PC-9 (cell line): ENCODE measurements at regions not wholly inside any gene's neighbourhood (a gene's known extent, or its start where the extent isn't known, plus 50 kb on each side); places are given as distances from the start of the nearest gene placed in this dataset.

Experiments
- BruUV-seq: library from RNA; stranded (reverse); fragments of 400-500 nt; replicated peaks from 2 replicates; lab custom pipeline; 2021; lab: Mats Ljungman, UMichigan
- CTCF ChIA-PET: fragments of 300-600 bp; sonication (Branson Sonifier 250); formaldehyde crosslinking; loops from one replicate; lab custom pipeline; 2022; ENCODE audit warnings: antibody characterized with exemption; lab: Charles Lee
- POLR2A ChIA-PET: fragments of 300-600 bp; sonication (Branson Sonifier 250); formaldehyde crosslinking; loops from one replicate; lab custom pipeline; 2022; ENCODE audit warnings: antibody characterized with exemption; ENCODE audit not compliant: unreplicated experiment; lab: Charles Lee
- DNase-seq, 2 experiments: peaks; one replicate each; pipeline versions ENCODE4 v3.0.0 to v3.0.0-alpha.2; 2015 to 2022; ENCODE audit warnings: mixed read lengths in 1 of 2
- H2AFZ ChIP-seq: fragments of 200-600 bp; sonication (generic); 2 replicates; pipeline ENCODE4 v1.8.1; 2017; ENCODE audit warnings: antibody characterized with exemption
- H3F3A ChIP-seq: fragments of 200-600 bp; sonication (generic); 2 replicates; pipeline ENCODE4 v1.8.1; 2017; ENCODE audit warnings: antibody characterized with exemption, mild to moderate bottlenecking, low read depth; ENCODE audit not compliant: insufficient read depth
- H3K27ac ChIP-seq: fragments of 200-600 bp; sonication (generic); 2 replicates; pipeline ENCODE4 v1.6.1; 2016; ENCODE audit warnings: mixed run types
- H3K27me3 ChIP-seq: fragments of 200-600 bp; sonication (generic); 2 replicates; pipeline ENCODE4 v1.6.1; 2016; ENCODE audit warnings: low read depth, mixed run types; ENCODE audit not compliant: insufficient read depth
- H3K36me3 ChIP-seq: fragments of 200-600 bp; sonication (generic); 2 replicates; pipeline ENCODE4 v1.6.1; 2016; ENCODE audit warnings: low read depth, mixed run types
- H3K4me1 ChIP-seq: fragments of 200-600 bp; sonication (generic); replicated peaks from 2 replicates; pipeline ENCODE4 v1.6.1; 2016; ENCODE audit warnings: mixed run types; ENCODE audit not compliant: insufficient read depth
- H3K4me2 ChIP-seq: fragments of 200-600 bp; sonication (generic); 2 replicates; pipeline ENCODE4 v1.6.1; 2017; ENCODE audit warnings: mixed run types
- H3K4me3 ChIP-seq: fragments of 200-600 bp; sonication (generic); 2 replicates; pipeline ENCODE4 v1.6.1; 2016; ENCODE audit warnings: mixed run types
- H3K79me2 ChIP-seq: fragments of 200-600 bp; sonication (generic); 2 replicates; pipeline ENCODE4 v1.6.1; 2017; ENCODE audit warnings: low read depth, mixed run types
- H3K9me2 ChIP-seq: fragments of 200-600 bp; sonication (generic); 2 replicates; pipeline ENCODE4 v1.8.1; 2017; ENCODE audit warnings: mild to moderate bottlenecking; ENCODE audit not compliant: insufficient read depth
- H3K9me3 ChIP-seq: fragments of 200-600 bp; sonication (generic); 2 replicates; pipeline ENCODE4 v1.8.1; 2016; ENCODE audit warnings: low read depth; ENCODE audit not compliant: insufficient read depth
- H4K20me1 ChIP-seq: fragments of 200-600 bp; sonication (generic); 2 replicates; pipeline ENCODE4 v1.8.1; 2017; ENCODE audit not compliant: insufficient read depth
- CTCF ChIP-seq: fragments of 200-600 bp; sonication (generic); conservative IDR thresholded peaks from 2 replicates; pipeline ENCODE4 v1.6.1; 2017; ENCODE audit warnings: mixed run types, antibody characterized with exemption, mild to moderate bottlenecking, moderate library complexity
- EZH2 ChIP-seq: fragments of 200-600 bp; sonication (generic); IDR thresholded peaks from 2 replicates; pipeline ENCODE4 v1.8.0; 2017; ENCODE audit warnings: antibody characterized with exemption, low read depth
- intact Hi-C: fragments of 100-400 bp; cut with micrococcal nuclease; formaldehyde crosslinking; loops from one replicate; pipeline ENCODE4 v1.10.0; 2022; ENCODE audit not compliant: unreplicated experiment

DNA sequence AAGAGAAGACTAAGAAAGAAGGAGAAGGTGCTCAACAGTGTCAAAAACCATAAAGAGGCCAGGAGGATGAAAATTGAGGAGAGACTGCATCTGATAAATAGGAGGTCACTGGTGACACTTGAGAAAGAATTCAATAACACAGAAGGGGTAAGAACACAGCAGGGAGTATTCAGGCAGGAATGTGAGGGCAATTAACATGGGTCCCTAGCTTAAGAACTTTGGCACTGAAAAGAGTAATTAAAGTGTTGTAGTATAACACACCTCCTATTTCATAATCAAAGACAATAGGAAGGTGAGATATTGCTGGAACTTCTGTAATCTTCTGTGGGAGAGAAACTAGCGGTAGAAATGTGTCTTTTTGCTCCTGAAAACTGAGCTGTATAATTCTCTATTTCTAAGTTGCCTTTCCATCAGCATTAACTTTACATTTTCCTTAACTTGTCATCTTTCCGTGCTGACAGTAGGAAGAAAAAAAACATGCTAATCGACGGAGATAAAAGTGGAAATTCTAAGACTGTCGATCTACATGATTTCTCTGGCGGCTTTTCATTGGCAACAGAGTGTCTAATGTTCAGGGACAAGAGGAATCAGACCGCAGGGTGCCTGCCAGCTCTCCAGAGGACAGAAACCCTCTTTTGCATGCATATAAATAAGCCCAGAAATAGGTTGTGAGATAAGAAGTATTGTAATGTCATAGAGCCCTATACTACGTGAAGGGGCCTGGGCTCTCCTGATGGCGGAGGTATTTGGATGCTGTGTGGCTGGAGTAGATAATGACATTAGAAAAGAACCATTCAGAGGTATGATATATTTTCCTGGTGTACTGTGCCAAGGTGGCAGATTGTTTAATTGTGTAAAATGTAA is 147.9 kb upstream of the GAP43 start:
- ChIA-PET POLR2A (no interaction called here), CTCF (no interaction called here)
- no peaks in the 10 kb centered on the region for H3K4me1 ChIP-seq
- no peak for TF ChIP-seq EZH2
- no peak for TF ChIP-seq CTCF
- H3K4me2 ChIP-seq: no peak overlapping the region
- H3K27ac ChIP-seq: no peak overlapping the region
- no peaks in the 10 kb centered on the region for H3K79me2 ChIP-seq
- H3F3A ChIP-seq: no peaks in the 10 kb centered on the region
- intact Hi-C loops: no loop called here
- no peaks in the 10 kb centered on the region for H4K20me1 ChIP-seq
- no peaks in the 10 kb centered on the region for H3K27me3 ChIP-seq
- no peak overlapping the region for H3K4me3 ChIP-seq
- H2AFZ ChIP-seq: no peak overlapping the region
- no peak for DNase-seq
- BruUV-seq: no TSS peak
- no peaks in the 10 kb centered on the region for H3K9me3 ChIP-seq
- no peaks in the 10 kb centered on the region for H3K36me3 ChIP-seq
- no peaks in the 10 kb centered on the region for H3K9me2 ChIP-seq

GRCh38 chr3:115476472-115476871 is 146.8 kb upstream of the GAP43 start:
- no peak overlapping the region for H3K27ac ChIP-seq
- no peaks in the 10 kb centered on the region for H3K27me3 ChIP-seq
- H3K4me1 ChIP-seq: no peaks in the 10 kb centered on the region
- H3K9me3 ChIP-seq: no peaks in the 10 kb centered on the region
- no peaks in the 10 kb centered on the region for H3F3A ChIP-seq
- intact Hi-C loops: no loop called here
- no peak for DNase-seq
- no peaks in the 10 kb centered on the region for H3K36me3 ChIP-seq
- H3K9me2 ChIP-seq: no peaks in the 10 kb centered on the region
- no peak overlapping the region for H3K4me3 ChIP-seq
- no peak overlapping the region for H2AFZ ChIP-seq
- ChIA-PET POLR2A (no interaction called here), CTCF (no interaction called here)
- H4K20me1 ChIP-seq: no peaks in the 10 kb centered on the region
- no TSS peak for BruUV-seq
- TF ChIP-seq EZH2: no peak
- TF ChIP-seq CTCF: no peak
- H3K79me2 ChIP-seq: no peaks in the 10 kb centered on the region
- H3K4me2 ChIP-seq: no peak overlapping the region

- Histone ChIP-seq H3K27me3 (no peaks in the 10 kb centered on the region), H3K4me1 (no peaks in the 10 kb centered on the region), H3K4me2 (no peak overlapping the region), H3K9me3 (no peaks in the 10 kb centered on the region), H3K4me3 (no peak overlapping the region), H3K79me2 (no peaks in the 10 kb centered on the region), H3K9me2 (no peaks in the 10 kb centered on the region), H4K20me1 (no peaks in the 10 kb centered on the region), H3F3A (no peaks in the 10 kb centered on the region), H2AFZ (no peak overlapping the region), H3K27ac (no peak overlapping the region), H3K36me3 (no peaks in the 10 kb centered on the region)
- TF ChIP-seq CTCF (no peak), EZH2 (no peak)
- CTCF ChIA-PET: no interaction called here
- DNase-seq: no peak
- POLR2A ChIA-PET: no interaction called here
- BruUV-seq: no TSS peak
- intact Hi-C loops: no loop called here
Observed at GRCh38 chr3:115478359-115478758, 145.0 kb upstream of the GAP43 start.
